Tibial artery (tissue), 4 donors: ENCODE measurements at regions not wholly inside any gene's neighbourhood (a gene's known extent, or its start where the extent isn't known, plus 50 kb on each side); places are given as distances from the start of the nearest gene placed in this dataset.

Source experiments
- DNase-seq, 2 donors: peaks; one replicate each; pipeline ENCODE4 v3.0.0-alpha.2; 2019
- H3K27ac ChIP-seq, 2 donors: fragments of 200-600 bp; sonication (generic) in 1 of 2; 1 replicate in 1 of 2; 2 replicates in 1 of 2; pipeline ENCODE4 v1.5.1; 2018 to 2019; ENCODE audit warnings: mild to moderate bottlenecking in 1 of 2
- H3K27me3 ChIP-seq, 2 donors: fragments of 200-600 bp; sonication (generic) in 1 of 2; one replicate each; pipeline versions ENCODE4 v1.5.1 to v1.6.0; 2016 to 2019
- H3K36me3 ChIP-seq, 3 donors: fragments of 200-600 bp; sonication (generic) in 2 of 3; one replicate each; pipeline ENCODE4 v1.5.1; 2016 to 2019; ENCODE audit warnings: mild to moderate bottlenecking in 2 of 3
- H3K4me1 ChIP-seq, 4 donors: fragments of 200-600 bp; sonication (generic) in 2 of 4; 1 replicate in 3 of 4; 2 replicates in 1 of 4; pipeline ENCODE4 v1.5.1; 2016 to 2019
- H3K4me3 ChIP-seq, 2 donors: fragments of 200-600 bp; sonication (generic) in 1 of 2; 1 replicate in 1 of 2; 2 replicates in 1 of 2; pipeline ENCODE4 v1.5.1; 2018 to 2019; ENCODE audit warnings: mild to moderate bottlenecking in 2 of 2
- H3K9me3 ChIP-seq, 3 donors: fragments of 200-600 bp; sonication (generic) in 1 of 3; one replicate each; pipeline ENCODE4 v1.5.1; 2016 to 2019
- CTCF ChIP-seq, 2 experiments: fragments of 200-600 bp in 1 of 2; fragments of 450-650 bp in 1 of 2; IDR thresholded peaks; one replicate each; pipeline ENCODE4 v1.5.1; 2017 to 2019; ENCODE audit warnings: antibody characterized with exemption in 2 of 2, mild to moderate bottlenecking in 1 of 2, moderate library complexity in 1 of 2
- intact Hi-C: fragments of 100-400 bp; cut with DNase I; formaldehyde crosslinking; loops from one replicate; pipeline ENCODE4 v1.15.0; 2023; ENCODE audit warnings: low total_unique reads

- H3K9me3 ChIP-seq, result no peaks in the 10 kb centered on the region
- no peak overlapping the region for H3K27ac ChIP-seq
- no peak overlapping the region for H3K4me3 ChIP-seq
- no peaks in the 10 kb centered on the region for H3K36me3 ChIP-seq
- H3K4me1 ChIP-seq, result peaks cover 0 to 13% (median 10%) of the 10 kb centered on the region in 4 donors
- peaks cover 0 to 38% of the 10 kb centered on the region in 2 donors for H3K27me3 ChIP-seq
- no peak for DNase-seq
- no peak for TF ChIP-seq CTCF (IDR thresholded peaks at IDR 0.05)
- intact Hi-C loops, result no loop called here
Measured at GRCh38 chr1:22204057-22204840, 61.4 kb upstream of the WNT4 start.

GRCh38 chr1:22204989-22205913, 62.4 kb upstream of the WNT4 start:
- peaks cover 0 to 48% of the 10 kb centered on the region in 2 donors for H3K27me3 ChIP-seq
- H3K27ac ChIP-seq, result no peak overlapping the region
- no peak for TF ChIP-seq CTCF (IDR thresholded peaks at IDR 0.05)
- intact Hi-C loops, result no loop called here
- peaks cover 0 to 13% (median 10%) of the 10 kb centered on the region in 4 donors for H3K4me1 ChIP-seq
- H3K9me3 ChIP-seq, result no peaks in the 10 kb centered on the region
- H3K4me3 ChIP-seq, result no peak overlapping the region
- H3K36me3 ChIP-seq, result no peaks in the 10 kb centered on the region
- DNase-seq, result no peak

DNA sequence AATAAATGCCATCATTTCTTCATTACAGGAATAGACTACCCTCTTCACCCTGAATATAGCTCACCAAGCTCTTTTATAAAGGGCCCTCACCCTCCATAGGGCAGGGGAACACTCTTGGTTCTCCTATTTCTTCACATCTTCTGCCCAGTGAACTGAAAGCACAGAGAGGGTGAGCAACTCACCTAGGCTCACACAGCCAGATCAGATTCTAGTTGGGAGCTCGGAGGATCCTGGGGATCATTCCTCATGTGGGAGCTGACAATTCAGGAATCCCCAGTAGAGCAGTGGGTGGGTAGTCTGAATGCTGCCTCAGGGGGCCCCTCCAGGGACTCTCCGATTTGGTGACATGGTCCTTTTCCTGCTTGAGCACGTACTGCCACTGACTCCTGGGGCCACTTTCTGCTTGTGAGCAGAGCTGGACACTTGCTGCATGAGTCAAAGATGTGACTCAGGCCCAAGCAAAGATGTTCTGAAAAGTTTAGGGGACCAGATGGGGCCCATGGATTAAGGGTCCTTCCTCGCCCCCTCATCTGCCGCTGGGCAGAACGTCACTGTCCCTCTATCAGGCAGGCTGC, 63.7 kb upstream of the WNT4 start:
- Histone ChIP-seq H3K4me1 (peaks cover 0 to 13% (median 10%) of the 10 kb centered on the region in 4 donors), H3K9me3 (no peaks in the 10 kb centered on the region), H3K27ac (no peak overlapping the region), H3K27me3 (peaks cover 0 to 57% of the 10 kb centered on the region in 2 donors), H3K36me3 (no peaks in the 10 kb centered on the region), H3K4me3 (no peak overlapping the region)
- intact Hi-C loops, result no loop called here
- no peak for TF ChIP-seq CTCF (IDR thresholded peaks at IDR 0.05)
- no peak for DNase-seq

- peaks cover 0 to 13% (median 10%) of the 10 kb centered on the region in 4 donors for H3K4me1 ChIP-seq
- no peaks in the 10 kb centered on the region for H3K9me3 ChIP-seq
- TF ChIP-seq CTCF (IDR thresholded peaks at IDR 0.05), result no peak
- no peak overlapping the region for H3K4me3 ChIP-seq
- intact Hi-C loops, result no loop called here
- DNase-seq, result no peak
- H3K36me3 ChIP-seq, result no peaks in the 10 kb centered on the region
- peaks cover 0 to 66% of the 10 kb centered on the region in 2 donors for H3K27me3 ChIP-seq
- no peak overlapping the region for H3K27ac ChIP-seq
Measured at GRCh38 chr1:22207511-22208267, 64.8 kb upstream of the WNT4 start.
